GM23248 (cell line): ENCODE measurements at regions not wholly inside any gene's neighbourhood (a gene's known extent, or its start where the extent isn't known, plus 50 kb on each side); places are given as distances from the start of the nearest gene placed in this dataset.

Source experiments
- EZH2 ChIP-seq: fragments of 200-600 bp; sonication (generic); IDR thresholded peaks from 2 replicates; pipeline ENCODE4 v1.6.1; 2018; ENCODE audit warnings: antibody characterized with exemption, mild to moderate bottlenecking; ENCODE audit not compliant: insufficient read depth, poor library complexity, severe bottlenecking
- EZH2phosphoT487 ChIP-seq: fragments of 200-600 bp; sonication (generic); IDR thresholded peaks from 2 replicates; pipeline ENCODE4 v1.6.1; 2018; ENCODE audit warnings: antibody characterized with exemption, moderate library complexity, mild to moderate bottlenecking, low read depth; ENCODE audit not compliant: insufficient read depth

GRCh38 chr14:53331247-53331646, 178.1 kb upstream of the DDHD1 start:
- TF ChIP-seq EZH2phosphoT487 (no peak), EZH2 (no peak)
